Occipital lobe (tissue), 1 donor: ENCODE measurements at regions not wholly inside any gene's neighbourhood (a gene's known extent, or its start where the extent isn't known, plus 50 kb on each side); places are given as distances from the start of the nearest gene placed in this dataset.

Source experiments
- DNase-seq: peaks from one replicate; lab custom pipeline; 2025; lab: John Stamatoyannopoulos, UW

DNA sequence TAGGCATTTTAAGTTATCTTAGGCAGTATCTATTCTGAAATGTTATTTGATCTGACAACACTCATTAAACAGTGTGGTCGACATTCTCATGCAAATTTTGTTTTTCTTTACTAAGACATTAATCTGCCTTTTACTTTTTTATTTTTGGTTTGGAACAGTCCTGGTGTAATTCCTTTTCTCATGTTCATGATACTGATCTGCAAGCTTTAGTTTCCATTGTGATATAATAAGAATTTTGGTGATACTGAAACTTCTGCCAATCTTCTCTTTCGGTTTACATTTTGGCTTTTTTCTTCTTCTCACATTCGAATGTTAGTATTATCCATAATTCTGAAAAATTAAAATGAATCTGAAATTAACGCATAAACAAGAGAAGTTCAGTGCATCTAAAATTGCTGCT lies 281.9 kb upstream of the MTPN start:
- DNase-seq, result no peak

DNA sequence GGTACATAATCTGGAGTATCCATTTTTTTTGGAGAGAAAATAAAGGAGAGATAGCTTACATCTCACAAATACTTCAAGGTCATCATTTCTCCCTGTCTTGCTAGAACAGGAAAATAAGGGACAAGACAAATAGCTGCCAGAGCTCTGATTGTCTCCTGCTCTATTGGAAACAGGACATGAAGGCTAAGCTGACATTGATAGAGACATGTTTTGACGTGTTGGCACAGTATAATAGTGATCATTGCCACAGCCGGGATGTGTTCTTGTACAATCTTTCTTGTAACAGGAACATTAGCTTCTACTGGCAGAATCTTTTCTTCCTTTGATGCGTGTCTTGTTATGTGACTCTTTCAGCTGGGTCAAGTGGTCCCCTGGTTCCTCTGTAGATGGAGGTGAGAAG lies 279.3 kb upstream of the MTPN start:
- DNase-seq, result no peak

DNA sequence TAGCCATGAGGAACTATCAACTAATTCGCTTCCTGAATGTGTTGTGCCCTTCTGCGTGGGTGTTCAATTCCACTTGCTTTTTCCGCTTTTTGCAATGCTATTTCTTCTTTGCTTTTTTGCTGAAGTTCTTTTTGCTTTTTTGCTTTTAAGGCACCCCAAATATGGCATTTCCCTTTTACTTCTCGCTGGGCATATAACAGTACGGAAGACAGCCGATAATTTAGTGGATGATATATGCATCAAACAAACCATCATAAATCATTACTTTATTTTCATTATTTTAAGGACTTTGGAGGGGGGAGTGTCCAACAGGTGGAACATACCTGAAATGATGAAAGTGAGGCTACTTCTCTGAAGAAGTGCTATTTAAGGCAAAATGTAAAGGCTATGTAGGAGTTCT lies 277.0 kb upstream of the MTPN start:
- DNase-seq, result no peak

DNA sequence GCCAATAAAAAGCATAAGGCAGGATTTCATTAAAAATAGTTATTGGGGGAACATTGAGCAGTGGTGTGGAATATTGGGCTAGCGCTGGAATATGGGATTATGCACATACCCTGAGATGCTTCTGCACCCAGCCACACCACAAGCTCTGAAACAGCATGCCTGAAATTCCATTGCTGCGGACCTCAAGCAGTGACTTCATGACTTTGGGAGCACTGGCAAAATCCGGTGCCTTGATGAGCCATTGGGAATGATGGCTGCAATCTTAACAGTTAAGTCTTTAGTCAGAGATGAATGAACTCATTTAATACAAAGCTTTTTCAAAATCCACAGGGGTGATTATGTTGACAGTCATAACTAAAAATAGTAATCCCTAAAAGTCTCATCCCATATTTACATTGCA lies 274.7 kb upstream of the MTPN start:
- DNase-seq, result no peak

DNA sequence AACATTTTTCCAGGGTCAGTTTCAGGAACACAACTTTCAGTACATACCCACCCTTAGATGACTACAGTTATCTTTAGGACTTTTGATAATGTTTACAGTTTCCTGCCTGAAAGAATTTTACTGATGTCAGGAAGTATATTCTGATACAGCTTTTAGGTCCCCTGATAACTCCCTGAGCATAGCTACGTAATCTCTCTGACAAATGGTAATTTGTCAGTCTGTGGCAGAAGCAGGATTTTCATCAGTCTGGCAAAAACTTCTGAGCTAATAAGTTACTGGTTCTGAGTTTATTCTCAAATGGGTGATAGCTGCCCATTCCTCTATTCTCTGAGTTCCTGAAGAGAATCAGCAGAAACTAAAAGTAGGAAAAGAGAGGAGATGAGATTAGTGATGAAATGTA lies 270.1 kb upstream of the MTPN start:
- no peak for DNase-seq

DNA sequence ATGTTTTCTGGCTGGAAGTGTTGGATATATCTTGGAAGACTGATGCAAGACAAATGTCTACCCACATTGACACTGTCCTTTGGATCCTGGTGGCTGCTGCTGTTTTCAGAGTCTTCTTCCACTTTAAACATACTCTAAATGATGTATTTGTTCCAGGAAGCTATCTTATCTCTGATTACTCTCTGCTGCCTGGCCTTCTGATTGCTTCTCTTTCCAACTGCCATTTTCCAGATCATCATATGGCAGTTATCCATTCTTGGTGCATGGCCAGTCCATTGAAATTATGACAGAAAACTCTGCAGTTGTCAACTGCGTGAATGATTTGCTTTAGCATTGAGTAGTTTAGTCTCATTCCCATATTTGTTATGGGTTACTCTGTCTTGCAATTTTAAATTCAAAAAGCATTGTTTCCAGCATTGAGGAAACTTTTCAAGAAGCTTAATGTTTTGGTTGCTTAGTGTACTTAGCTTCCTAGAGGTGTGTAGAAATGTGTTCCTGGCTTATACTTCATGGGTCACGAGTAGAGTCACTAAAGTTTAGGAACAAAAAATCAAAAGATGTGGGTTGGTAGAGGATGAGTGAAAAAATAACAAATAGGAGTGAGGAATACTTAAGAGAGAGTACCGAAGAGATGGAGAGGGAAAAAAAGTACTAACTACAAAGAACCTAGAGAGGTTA lies 268.3 kb upstream of the MTPN start:
- no peak for DNase-seq

DNA sequence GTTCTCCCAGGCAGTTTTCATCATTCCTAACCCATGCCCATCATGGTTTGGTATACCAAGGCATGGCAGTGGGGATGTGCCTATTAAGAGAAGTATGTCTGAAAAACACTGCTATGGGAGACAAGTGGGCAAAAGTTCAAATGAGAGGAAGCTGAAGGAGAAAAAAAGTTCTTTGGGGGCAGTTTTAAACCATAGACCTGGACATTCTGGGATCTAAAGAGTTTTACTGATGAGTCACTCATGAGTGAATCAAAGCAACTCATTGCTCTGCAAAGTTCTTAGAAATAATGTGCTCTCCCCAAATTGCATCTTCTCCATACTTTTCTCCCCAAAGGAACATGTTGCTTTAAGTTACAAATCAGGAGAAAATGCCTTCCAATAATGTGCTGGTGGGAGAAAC lies 256.9 kb upstream of the MTPN start:
- DNase-seq, result no peak

DNA sequence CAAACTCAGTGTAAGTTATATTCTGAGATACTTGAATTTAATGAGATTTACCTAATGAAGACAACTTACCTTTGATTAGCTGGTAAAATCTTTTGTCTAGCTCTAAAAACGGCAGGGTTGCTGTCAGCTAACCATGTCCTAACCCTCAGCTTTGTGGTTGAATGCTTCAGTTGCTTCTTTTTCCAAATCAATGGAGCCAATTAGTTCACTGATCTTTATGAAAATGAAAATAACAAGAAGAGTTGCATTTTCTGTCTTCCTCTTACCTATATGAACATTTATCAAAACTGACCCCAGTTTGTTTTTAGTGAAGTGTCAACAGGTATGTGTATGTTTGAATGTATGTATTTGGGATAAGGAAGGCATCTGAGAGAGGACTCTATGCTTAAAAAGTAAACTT lies 253.1 kb upstream of the MTPN start:
- DNase-seq, result no peak

DNA sequence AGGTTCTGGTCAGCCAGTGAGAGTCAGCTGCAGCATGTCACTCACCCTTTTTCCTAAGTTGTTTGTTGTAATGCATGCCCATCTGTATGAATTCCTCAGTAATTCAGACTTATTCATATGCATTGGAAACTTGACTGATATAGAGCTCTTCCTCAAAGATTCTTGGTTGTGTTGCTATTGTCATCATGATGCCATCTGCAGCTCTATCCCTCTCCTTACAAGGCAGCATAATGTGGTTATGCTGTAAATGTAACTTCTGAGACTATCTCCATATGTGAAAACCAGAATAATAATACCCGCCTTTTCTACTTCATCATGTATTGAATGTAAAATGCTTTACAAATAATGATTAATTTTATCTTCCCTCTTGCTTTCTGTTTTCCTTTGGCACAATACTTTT lies 252.6 kb upstream of the MTPN start:
- no peak for DNase-seq

DNA sequence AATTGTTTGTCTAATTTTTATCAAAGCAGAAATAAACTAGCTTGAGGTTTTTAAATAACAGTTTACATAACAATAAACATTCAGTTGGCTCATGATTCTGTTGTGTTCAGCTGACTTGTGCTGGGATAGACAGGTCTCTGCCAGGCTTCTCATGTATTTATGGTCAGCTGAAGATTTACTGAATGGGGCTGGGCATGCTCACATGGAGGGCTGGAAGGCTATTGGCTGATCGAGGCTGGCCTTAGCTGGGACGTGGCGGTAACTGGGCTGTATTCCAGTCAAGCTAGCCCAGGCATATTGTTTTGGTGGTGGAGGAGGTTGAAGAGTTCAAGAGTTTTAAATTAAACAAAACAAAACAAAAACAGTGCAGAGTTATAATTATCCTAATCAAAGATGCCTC lies 251.0 kb upstream of the MTPN start:
- no peak for DNase-seq

DNA sequence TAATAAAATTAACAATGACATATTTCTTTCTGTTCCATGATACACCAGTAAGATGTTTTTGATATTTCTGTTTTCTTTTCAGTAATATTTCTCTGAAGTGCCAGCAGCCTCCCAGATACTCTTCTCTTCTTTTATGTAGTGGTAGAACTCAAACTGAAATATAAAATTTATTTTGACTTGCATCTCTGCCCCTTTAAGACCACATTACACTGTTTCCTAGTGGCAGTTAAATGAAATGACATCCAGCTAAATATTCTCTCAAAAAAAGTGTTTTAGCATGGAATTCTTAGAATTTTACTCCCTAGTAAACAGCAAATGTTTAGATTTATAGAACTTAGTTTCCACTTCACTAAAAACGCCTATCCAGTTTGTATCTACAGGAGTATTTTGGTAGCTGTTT lies 237.2 kb upstream of the MTPN start:
- DNase-seq, result no peak

DNA sequence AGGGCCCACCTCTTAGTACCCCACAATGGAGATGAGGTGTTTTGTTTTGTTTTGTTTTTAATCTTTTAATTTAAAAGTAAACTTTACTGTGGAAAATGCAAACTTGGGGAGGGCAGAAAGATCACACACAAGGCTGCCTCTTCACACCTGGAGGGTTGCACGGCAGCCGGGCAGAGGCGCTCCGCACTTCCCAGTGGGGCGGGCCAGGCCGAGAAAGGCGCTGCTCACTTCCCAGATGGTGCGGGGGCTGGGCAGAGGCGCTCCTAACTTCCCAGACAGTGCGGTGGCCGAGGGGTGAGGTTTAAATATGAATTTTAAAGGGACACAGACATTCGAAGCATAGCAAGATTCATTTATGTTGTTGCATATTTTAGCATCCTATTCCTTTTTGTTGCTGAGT lies 235.9 kb upstream of the MTPN start:
- DNase-seq, result no peak

DNA sequence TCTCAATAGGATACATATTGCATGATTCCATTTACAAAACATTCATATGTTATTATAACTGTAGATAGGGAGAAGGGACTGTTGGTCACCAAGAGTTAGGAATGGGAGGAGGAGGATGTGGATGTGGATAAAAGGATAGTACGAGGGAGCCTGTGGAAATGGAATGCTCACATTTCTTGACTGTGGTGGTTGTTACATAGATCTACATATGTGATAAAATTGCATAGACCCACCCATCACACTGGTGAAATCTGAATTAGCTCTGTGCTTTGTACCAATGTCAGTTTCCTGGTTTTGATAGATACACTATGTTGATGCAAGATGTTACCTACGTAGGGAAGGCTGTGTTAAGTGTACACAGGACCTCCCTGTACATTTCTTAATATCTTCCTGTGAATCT lies 233.5 kb upstream of the MTPN start:
- DNase-seq, result no peak

DNA sequence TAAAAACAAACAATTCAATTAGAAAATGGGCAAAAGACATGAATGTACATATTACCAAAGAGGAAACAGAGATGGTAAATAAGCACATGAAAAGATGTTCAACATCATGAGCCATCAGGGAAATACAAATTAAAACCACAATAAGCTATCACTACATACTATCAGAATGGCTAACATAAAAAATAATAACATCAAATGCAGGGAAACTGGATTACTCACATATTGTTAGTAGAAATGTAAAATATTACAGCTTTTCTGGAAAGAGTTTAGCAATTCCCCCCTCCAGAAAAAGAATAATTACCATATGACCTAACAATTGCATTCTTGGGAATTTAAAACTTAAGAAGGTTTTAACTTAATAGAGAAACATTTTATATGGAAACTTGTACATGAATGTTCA lies 232.9 kb upstream of the MTPN start:
- no peak for DNase-seq

DNA sequence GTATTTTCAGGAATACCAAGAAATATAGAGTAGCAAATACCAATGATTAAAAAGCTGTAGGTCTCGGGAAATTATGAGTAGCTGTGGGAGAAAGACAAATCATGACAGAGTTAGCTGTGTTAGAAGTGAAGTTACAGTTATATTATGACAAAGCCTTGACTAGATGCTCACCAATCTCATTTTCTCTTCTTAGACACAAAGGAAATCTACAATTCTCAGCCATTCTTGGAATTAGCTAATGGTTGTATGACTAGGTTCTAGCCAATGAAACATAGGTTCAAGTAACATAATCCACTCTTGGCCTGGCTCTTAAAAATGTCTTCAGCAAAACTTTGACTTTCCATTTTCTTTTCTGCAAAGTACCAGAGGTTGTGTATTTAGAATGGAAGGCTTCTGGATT lies 228.8 kb upstream of the MTPN start:
- no peak for DNase-seq

DNA sequence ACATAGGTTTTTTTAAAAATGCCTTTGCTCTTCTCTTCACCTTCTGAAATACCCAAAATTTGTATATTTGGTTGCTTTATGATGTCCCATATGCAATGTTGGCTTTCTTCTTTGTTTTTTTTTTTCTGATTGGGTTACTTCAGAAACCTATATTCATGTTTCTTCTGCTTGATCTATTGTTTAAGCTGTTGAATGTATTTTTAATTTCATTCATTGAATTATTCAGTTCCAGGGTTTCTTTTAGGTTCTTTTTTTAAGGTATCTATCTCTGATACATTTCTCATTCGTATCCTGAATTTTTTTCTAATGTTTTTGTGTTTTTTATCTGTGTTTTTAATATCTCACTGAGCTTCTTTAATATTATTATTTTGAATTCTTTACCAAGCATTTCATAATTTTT lies 221.0 kb upstream of the MTPN start:
- DNase-seq, result no peak

DNA sequence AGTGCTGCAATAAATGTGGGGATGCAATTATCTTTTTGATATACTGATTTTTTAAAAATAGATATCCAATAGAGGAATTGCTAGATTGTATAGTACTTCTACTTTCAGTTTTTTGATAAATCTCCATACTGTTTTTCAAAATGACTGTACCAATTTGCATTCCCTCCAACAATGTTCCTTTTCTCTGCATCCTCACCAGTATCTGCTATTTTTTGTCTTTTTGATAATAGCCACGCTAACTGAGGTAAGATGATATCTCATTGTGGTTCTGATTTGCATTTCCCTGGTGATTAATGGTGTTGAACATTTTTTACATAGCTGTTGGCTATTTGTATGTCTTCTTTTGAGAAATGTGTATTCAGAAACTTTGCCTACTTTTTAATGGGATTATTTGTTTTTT lies 217.7 kb upstream of the MTPN start:
- no peak for DNase-seq

DNA sequence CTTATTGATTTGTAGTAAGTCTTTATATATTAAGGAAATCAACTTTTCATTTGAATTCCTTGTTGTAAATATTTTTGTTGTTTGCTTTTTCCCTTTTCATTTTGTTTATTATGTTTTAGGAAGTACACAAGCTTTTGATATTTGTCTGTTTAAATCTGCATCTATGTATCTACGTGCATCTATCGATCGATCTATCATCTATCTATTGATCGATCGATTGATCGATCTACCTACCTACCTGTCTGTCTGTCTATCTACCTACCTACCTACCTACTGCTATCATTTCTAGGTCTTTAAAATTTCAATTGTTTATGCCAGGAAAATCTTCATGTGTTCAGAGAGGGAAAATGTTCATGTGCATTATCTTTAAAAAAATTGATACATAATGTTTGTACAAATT lies 216.8 kb upstream of the MTPN start:
- no peak for DNase-seq

DNA sequence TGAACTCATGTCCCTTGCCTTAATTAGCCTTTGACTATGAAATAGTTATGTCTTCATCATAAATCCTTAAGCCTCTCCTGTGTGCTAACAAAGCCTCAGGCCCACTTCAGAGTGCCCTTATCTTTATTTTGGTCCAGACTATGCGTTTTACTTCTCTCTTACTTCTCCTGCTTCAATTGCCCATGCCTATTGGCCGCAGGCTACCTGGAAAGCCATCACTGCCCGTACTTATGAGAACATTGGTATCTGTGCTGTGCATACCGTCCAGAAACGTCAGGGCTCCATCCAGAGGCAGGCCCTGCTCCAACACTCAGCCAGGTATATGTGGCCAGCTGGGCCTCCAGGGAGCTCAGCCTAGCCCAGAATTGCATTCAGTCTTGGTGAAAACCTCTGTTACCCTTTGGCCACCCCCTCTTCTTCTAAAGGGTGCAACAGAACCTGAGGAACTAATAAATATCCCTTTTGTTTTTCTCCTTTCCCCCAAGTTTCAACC lies 212.4 kb upstream of the MTPN start:
- no peak for DNase-seq

DNA sequence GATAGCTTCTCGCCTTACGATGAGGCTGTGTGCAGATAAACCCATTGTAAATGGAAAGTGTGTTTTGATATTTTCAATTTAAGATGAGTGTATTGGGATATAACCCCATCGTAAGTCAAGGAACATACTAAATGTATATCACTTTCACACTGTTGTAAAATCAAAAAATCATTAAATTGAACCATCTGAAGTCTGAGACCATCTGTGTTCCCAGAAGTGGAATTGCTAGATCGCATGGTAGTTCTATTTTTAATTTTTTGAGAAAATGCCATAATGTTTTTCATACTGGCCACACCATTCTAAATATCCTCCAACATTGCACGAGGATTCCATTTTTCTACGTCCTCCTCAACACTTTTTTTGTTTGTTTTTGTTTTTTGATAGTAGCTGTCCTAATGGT lies 209.1 kb upstream of the MTPN start:
- no peak for DNase-seq

DNA sequence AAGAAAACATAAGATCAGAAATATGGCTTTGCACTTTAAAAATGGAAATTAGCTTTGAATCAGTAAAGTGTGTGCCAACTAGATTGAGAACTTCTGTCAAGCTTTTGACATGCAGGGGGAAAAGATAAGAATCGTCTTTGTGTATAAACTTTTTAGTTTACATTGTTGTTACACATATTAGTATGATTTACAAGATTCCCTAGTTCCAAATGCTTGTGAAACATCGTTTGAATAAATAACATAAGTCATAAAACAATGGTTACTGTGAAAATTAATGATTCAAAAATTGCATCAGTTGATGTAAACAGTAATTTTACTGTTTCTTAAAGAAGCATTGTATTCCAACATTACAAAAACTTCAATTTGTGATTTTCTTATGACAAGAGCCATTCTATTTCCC lies 207.6 kb upstream of the MTPN start:
- DNase-seq, result no peak

DNA sequence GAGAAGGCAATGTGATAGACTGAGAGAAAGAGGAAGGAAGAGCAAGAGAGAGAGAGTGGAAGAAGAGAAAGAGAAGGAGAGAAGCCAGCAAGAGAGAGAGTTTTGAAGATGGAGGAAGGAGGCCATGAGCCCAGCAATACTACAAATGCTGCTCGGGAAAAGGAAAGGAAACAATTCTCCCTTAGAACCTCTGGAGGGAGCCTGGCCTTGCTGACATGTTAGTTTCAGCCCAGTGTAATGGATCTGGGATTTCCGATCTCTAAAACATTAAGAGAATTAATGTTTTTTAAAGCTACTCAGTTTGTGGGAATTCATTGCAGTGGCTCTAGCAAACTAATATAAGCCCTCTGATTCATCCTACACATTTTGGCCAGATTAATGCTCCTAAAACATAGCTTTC lies 206.8 kb upstream of the MTPN start:
- no peak for DNase-seq

DNA sequence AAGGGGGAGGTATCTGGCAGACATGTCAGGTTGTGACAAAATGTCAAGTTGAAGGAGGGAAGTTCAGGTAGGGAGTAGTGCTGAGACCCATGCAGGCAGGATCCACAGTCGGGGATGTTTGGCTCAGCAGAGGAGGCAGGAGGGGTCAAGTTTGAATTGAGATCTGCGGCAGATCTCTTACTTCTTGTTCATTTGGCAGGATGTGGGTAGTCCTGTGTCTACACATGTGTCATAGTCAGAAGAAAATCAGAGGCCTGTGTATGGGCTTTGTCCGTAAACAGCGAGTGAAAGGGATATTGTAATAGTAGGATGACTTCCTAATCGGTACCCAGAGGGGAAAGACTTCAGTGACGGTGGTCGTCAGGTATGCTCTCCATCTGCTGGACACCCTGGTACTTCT lies 203.8 kb upstream of the MTPN start:
- no peak for DNase-seq
